ENCODE measurements at regions not wholly inside any gene's neighbourhood (a gene's known extent, or its start where the extent isn't known, plus 50 kb on each side); places are given as distances from the start of the nearest gene placed in this dataset.

- TF ChIP-seq AHDC1 (CRISPR knock-in tag; IDR thresholded peaks at IDR 0.05; ENCODE audit: borderline replicate concordance) (no peak), MTA1 (CRISPR knock-in tag; IDR thresholded peaks at IDR 0.05; ENCODE audit: borderline replicate concordance) (no peak), ZNF280D (CRISPR knock-in tag; IDR thresholded peaks at IDR 0.05) (no peak), KAT2B (IDR thresholded peaks at IDR 0.05; ENCODE audit: borderline replicate concordance, low read depth, low read length) (no peak), MIXL1 (CRISPR knock-in tag; IDR thresholded peaks at IDR 0.05) (no peak), ZNF44 (CRISPR knock-in tag; IDR thresholded peaks at IDR 0.05) (no peak), ZNF296 (CRISPR knock-in tag; conservative IDR thresholded peaks at IDR 0.05) (no peak), ZNF10 (CRISPR knock-in tag; IDR thresholded peaks at IDR 0.05; ENCODE audit: borderline replicate concordance, low read depth) (no peak), HNF4G (IDR thresholded peaks at IDR 0.05; ENCODE audit: borderline replicate concordance, low read depth, low read length) (no peak), HNF4G (CRISPR knock-in tag; IDR thresholded peaks at IDR 0.05; ENCODE audit: borderline replicate concordance, low read depth) (no peak)
These were observed 73.2 kb upstream of the GOT2 start (continued) for GRCh38 chr16:58807276-58807675.

Data from HepG2 (cell line).